ENCODE measurements at regions not wholly inside any gene's neighbourhood (a gene's known extent, or its start where the extent isn't known, plus 50 kb on each side); places are given as distances from the start of the nearest gene placed in this dataset. TPM values are rescaled to one million over a fixed set of nuclear protein-coding genes. Genes with fewer than 3 reads are reported as not detected.

DNA sequence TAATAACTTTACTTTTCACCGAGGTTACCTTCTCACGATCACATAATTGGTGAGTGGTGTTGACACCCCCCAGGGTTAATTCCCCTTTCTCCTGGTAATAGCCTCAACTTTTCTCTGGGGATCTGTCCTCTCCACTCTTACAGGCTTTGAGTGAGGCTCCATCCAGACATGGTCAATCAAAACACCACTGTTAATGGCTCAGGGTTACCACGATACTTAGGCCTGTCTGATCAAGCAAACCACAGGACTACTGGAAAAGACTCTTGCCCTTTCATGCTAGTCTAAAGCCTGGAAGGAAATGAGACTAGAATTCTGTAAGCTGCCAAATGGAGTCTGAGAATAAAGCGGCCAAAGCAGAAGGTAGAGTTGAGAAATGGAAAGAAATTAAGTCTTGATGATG, 56.5 kb upstream of the STT3B start:
- Histone ChIP-seq H3K79me2 (ENCODE audit: low read length) (no peaks in the 10 kb centered on the region), H3K36me3 (ENCODE audit: insufficient read depth, low read length) (no peaks in the 10 kb centered on the region), H3K9me3 (ENCODE audit: low read length) (no peaks in the 10 kb centered on the region), H2AFZ (ENCODE audit: low read length) (no peak overlapping the region), H3K4me1 (ENCODE audit: low read length) (peaks cover 13% of the 10 kb centered on the region), H3K9ac (ENCODE audit: low read length) (no peak overlapping the region), H3K4me3 (ENCODE audit: low read length) (no peak overlapping the region), H3K27me3 (ENCODE audit: low read length) (no peaks in the 10 kb centered on the region; the same call in 1 of the 2 replicates), H3K4me2 (ENCODE audit: low read depth, low read length, poor library complexity, severe bottlenecking) (no peak overlapping the region), H3K27ac (ENCODE audit: low read length) (no peak overlapping the region), H3K9me2 (replicated peaks; ENCODE audit: insufficient read depth, low read length) (no peaks in the 10 kb centered on the region), H4K20me1 (ENCODE audit: insufficient read depth, low read depth, low read length) (no peaks in the 10 kb centered on the region)
- no peak for DNase-seq

DNA sequence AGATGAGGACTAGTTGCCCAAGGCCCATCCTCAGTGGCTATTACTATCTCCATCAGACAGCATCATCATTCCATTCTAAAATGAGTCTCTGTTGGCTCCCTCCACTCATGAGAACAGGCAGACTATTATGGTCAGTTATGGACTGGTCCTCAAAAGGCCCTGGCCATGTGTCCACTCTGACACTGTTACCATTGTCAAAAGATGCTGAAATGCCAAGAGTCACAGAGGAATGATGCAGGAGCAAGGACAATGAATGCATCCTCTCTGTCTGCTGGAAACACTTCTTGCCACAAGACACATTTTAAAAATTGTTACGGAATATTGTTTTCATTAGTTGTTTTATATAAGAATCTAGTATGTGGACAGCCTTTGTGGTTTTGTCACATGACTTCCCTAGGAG, 53.3 kb upstream of the STT3B start:
- Histone ChIP-seq H3K79me2 (ENCODE audit: low read length) (no peaks in the 10 kb centered on the region), H3K27me3 (ENCODE audit: low read length) (no peaks in the 10 kb centered on the region; the same call in 1 of the 2 replicates), H3K9me2 (replicated peaks; ENCODE audit: insufficient read depth, low read length) (no peaks in the 10 kb centered on the region), H3K9ac (ENCODE audit: low read length) (no peak overlapping the region), H2AFZ (ENCODE audit: low read length) (no peak overlapping the region), H3K36me3 (ENCODE audit: insufficient read depth, low read length) (no peaks in the 10 kb centered on the region), H3K4me3 (ENCODE audit: low read length) (no peak overlapping the region), H3K27ac (ENCODE audit: low read length) (no peak overlapping the region), H3K4me2 (ENCODE audit: low read depth, low read length, poor library complexity, severe bottlenecking) (no peak overlapping the region), H3K9me3 (ENCODE audit: low read length) (no peaks in the 10 kb centered on the region), H3K4me1 (ENCODE audit: low read length) (peaks cover 13% of the 10 kb centered on the region), H4K20me1 (ENCODE audit: insufficient read depth, low read depth, low read length) (no peaks in the 10 kb centered on the region)
- DNase-seq: no peak

DNA sequence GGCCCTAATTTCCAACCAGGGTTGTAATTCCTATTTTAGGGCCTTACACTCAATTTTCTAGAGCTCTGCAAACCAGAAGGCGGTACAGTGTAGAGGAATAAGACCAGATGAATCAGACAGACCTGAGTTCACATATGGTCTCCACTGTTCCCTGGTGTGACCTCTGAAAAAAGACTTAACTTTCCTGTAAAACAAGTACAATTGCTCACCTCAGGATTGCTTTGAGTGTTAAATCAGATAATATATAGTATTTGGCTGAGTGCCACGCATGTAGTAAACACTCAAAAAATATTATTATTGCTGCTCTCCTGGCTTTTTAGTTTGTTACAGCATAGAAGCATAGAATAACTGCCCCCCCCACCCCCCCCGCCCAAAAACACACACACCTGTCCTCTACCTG, 51.0 kb upstream of the STT3B start:
- H3K27ac ChIP-seq (ENCODE audit: low read length): no peak overlapping the region
- no peaks in the 10 kb centered on the region for H3K36me3 ChIP-seq (ENCODE audit: insufficient read depth, low read length)
- no peak overlapping the region for H3K4me3 ChIP-seq (ENCODE audit: low read length)
- no peak overlapping the region for H3K4me2 ChIP-seq (ENCODE audit: low read depth, low read length, poor library complexity, severe bottlenecking)
- H3K79me2 ChIP-seq (ENCODE audit: low read length): no peaks in the 10 kb centered on the region
- H3K4me1 ChIP-seq (ENCODE audit: low read length): peaks cover 13% of the 10 kb centered on the region
- H3K9me3 ChIP-seq (ENCODE audit: low read length): no peaks in the 10 kb centered on the region
- H3K27me3 ChIP-seq (ENCODE audit: low read length): no peaks in the 10 kb centered on the region; the same call in 1 of the 2 replicates
- H4K20me1 ChIP-seq (ENCODE audit: insufficient read depth, low read depth, low read length): no peaks in the 10 kb centered on the region
- H3K9me2 ChIP-seq (replicated peaks; ENCODE audit: insufficient read depth, low read length): no peaks in the 10 kb centered on the region
- H3K9ac ChIP-seq (ENCODE audit: low read length): no peak overlapping the region
- no peak overlapping the region for H2AFZ ChIP-seq (ENCODE audit: low read length)
- no peak for DNase-seq

DNA sequence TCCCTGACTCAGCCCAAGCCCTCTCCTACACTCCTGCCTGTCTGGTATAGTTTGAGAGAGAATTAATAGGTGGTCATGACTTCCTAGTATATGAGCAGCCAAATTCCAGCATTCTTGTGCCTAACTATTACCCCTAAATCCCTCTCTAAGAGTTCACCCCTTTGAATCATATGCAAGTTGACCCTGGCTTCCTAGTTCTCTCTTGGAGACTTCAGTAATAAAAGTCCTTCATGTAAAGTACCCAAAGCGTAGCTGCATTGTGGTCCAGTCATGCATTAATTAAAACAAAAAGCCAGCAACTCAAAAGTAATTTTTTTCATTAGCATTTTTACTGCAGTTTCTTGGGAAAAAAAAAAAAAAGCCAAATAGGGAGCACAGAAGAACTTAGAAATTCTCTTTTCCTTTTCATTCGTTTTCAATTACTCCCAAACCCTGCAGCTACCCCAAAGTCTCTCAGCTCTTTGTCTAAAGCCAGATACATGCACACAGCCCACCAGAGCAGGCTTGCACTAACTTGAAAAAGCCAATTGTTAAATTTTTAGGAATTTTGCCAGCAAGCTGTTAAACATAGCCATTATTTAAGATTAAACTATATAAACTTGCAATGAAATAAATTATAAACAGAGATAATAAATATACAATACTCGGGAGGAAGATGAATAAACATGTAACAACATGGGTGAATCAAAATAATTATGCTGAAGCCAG, 50.1 kb upstream of the STT3B start:
- H3K36me3 ChIP-seq (ENCODE audit: insufficient read depth, low read length): no peaks in the 10 kb centered on the region
- H3K9me3 ChIP-seq (ENCODE audit: low read length): no peaks in the 10 kb centered on the region
- no peaks in the 10 kb centered on the region for H3K27me3 ChIP-seq (ENCODE audit: low read length)
- no peak overlapping the region for H3K4me3 ChIP-seq (ENCODE audit: low read length)
- H3K27ac ChIP-seq (ENCODE audit: low read length): no peak overlapping the region
- no peak overlapping the region for H3K4me2 ChIP-seq (ENCODE audit: low read depth, low read length, poor library complexity, severe bottlenecking)
- no peak overlapping the region for H2AFZ ChIP-seq (ENCODE audit: low read length)
- H3K9ac ChIP-seq (ENCODE audit: low read length): no peak overlapping the region
- no peak for DNase-seq
- no peaks in the 10 kb centered on the region for H3K9me2 ChIP-seq (replicated peaks; ENCODE audit: insufficient read depth, low read length)
- H4K20me1 ChIP-seq (ENCODE audit: insufficient read depth, low read depth, low read length): no peaks in the 10 kb centered on the region
- H3K4me1 ChIP-seq (ENCODE audit: low read length): peaks cover 8% of the 10 kb centered on the region
- H3K79me2 ChIP-seq (ENCODE audit: low read length): no peaks in the 10 kb centered on the region

Small RNA genes in the stretch of these regions (small RNA-seq; reads per million reads assigned to genes)
- gene MIR466 (not detected), gene RNA5SP127 (not detected)
